ENCODE measurements at regions not wholly inside any gene's neighbourhood (a gene's known extent, or its start where the extent isn't known, plus 50 kb on each side); places are given as distances from the start of the nearest gene placed in this dataset.

- Histone ChIP-seq H3K9me3 (no peaks in the 10 kb centered on the region), H3K4me1 (no peaks in the 10 kb centered on the region), H3K4me3 (no peak overlapping the region), H3K27ac (no peak overlapping the region), H3K36me3 (ENCODE audit: insufficient read depth in 1 of 2, low read depth in 1 of 2) (no peaks in the 10 kb centered on the region), H3K27me3 (ENCODE audit: insufficient read depth in 3 of 3, low read length in 2 of 3) (no peaks in the 10 kb centered on the region)
- intact Hi-C loops (cut with DNase I): no loop called here
- ATAC-seq (no peak), DNase-seq (no peak)
- TF ChIP-seq, protein P1, sequence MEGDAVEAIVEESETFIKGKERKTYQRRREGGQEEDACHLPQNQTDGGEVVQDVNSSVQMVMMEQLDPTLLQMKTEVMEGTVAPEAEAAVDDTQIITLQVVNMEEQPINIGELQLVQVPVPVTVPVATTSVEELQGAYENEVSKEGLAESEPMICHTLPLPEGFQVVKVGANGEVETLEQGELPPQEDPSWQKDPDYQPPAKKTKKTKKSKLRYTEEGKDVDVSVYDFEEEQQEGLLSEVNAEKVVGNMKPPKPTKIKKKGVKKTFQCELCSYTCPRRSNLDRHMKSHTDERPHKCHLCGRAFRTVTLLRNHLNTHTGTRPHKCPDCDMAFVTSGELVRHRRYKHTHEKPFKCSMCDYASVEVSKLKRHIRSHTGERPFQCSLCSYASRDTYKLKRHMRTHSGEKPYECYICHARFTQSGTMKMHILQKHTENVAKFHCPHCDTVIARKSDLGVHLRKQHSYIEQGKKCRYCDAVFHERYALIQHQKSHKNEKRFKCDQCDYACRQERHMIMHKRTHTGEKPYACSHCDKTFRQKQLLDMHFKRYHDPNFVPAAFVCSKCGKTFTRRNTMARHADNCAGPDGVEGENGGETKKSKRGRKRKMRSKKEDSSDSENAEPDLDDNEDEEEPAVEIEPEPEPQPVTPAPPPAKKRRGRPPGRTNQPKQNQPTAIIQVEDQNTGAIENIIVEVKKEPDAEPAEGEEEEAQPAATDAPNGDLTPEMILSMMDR (IDR thresholded peaks at IDR 0.05): no peak
- 55 to 65% (median 57%) methylated on average over 4 of the region's 4 CpGs for WGBS, 3 donors
Measured at GRCh38 chr13:47049276-47049989, 152.6 kb upstream of the HTR2A start.

- H3K9me3 ChIP-seq: no peaks in the 10 kb centered on the region
- H3K36me3 ChIP-seq (ENCODE audit: insufficient read depth in 1 of 2, low read depth in 1 of 2): no peaks in the 10 kb centered on the region
- no peak overlapping the region for H3K27ac ChIP-seq
- no peak overlapping the region for H3K4me3 ChIP-seq
- H3K4me1 ChIP-seq: no peaks in the 10 kb centered on the region
- TF ChIP-seq, protein P1 (IDR thresholded peaks at IDR 0.05): no peak
- WGBS, 3 donors: 61 to 70% (median 65%) methylated on average over 2 of the region's 2 CpGs
- intact Hi-C loops (cut with DNase I): no loop called here
- no peak for ATAC-seq
- H3K27me3 ChIP-seq (ENCODE audit: insufficient read depth in 3 of 3, low read length in 2 of 3): no peaks in the 10 kb centered on the region
- no peak for DNase-seq
Measured at GRCh38 chr13:47046706-47047105, 149.9 kb upstream of the HTR2A start.

- intact Hi-C loops (cut with DNase I): no loop called here
- WGBS, 3 donors: 65 to 75% (median 74%) methylated on average over 2 of the region's 2 CpGs
- Histone ChIP-seq H3K27me3 (ENCODE audit: insufficient read depth in 3 of 3, low read length in 2 of 3) (no peaks in the 10 kb centered on the region), H3K27ac (no peak overlapping the region), H3K4me1 (no peaks in the 10 kb centered on the region), H3K4me3 (no peak overlapping the region), H3K9me3 (no peaks in the 10 kb centered on the region), H3K36me3 (ENCODE audit: insufficient read depth in 1 of 2, low read depth in 1 of 2) (no peaks in the 10 kb centered on the region)
- DNase-seq (no peak), ATAC-seq (no peak)
- TF ChIP-seq, protein P1 (IDR thresholded peaks at IDR 0.05): no peak
Measured at GRCh38 chr13:47044842-47045241, 148.0 kb upstream of the HTR2A start.

GRCh38 chr13:47039106-47039505 is 142.3 kb upstream of the HTR2A start:
- DNase-seq (no peak), ATAC-seq (no peak)
- Histone ChIP-seq H3K4me1 (no peaks in the 10 kb centered on the region), H3K27me3 (ENCODE audit: insufficient read depth in 3 of 3, low read length in 2 of 3) (no peaks in the 10 kb centered on the region), H3K9me3 (no peaks in the 10 kb centered on the region), H3K36me3 (ENCODE audit: insufficient read depth in 1 of 2, low read depth in 1 of 2) (no peaks in the 10 kb centered on the region), H3K27ac (no peak overlapping the region), H3K4me3 (no peak overlapping the region)
- intact Hi-C loops (cut with DNase I): no loop called here
- TF ChIP-seq, protein P1 (IDR thresholded peaks at IDR 0.05): no peak
- 81 to 89% (median 85%) methylated on average over 2 of the region's 2 CpGs for WGBS, 3 donors

GRCh38 chr13:47038188-47038587 is 141.3 kb upstream of the HTR2A start:
- TF ChIP-seq, protein P1 (IDR thresholded peaks at IDR 0.05): no peak
- intact Hi-C loops (cut with DNase I): no loop called here
- DNase-seq: no peak
- H3K4me1 ChIP-seq: no peaks in the 10 kb centered on the region
- H3K9me3 ChIP-seq: no peaks in the 10 kb centered on the region
- WGBS, 3 donors: 86 to 100% (median 91%) methylated on average over 1 of the region's 1 CpG
- no peaks in the 10 kb centered on the region for H3K27me3 ChIP-seq (ENCODE audit: insufficient read depth in 3 of 3, low read length in 2 of 3)
- no peaks in the 10 kb centered on the region for H3K36me3 ChIP-seq (ENCODE audit: insufficient read depth in 1 of 2, low read depth in 1 of 2)
- no peak overlapping the region for H3K4me3 ChIP-seq
- no peak overlapping the region for H3K27ac ChIP-seq
- no peak for ATAC-seq

All from psoas muscle (tissue), 7 donors.